ENCODE measurements at regions not wholly inside any gene's neighbourhood (a gene's known extent, or its start where the extent isn't known, plus 50 kb on each side); places are given as distances from the start of the nearest gene placed in this dataset.

DNA sequence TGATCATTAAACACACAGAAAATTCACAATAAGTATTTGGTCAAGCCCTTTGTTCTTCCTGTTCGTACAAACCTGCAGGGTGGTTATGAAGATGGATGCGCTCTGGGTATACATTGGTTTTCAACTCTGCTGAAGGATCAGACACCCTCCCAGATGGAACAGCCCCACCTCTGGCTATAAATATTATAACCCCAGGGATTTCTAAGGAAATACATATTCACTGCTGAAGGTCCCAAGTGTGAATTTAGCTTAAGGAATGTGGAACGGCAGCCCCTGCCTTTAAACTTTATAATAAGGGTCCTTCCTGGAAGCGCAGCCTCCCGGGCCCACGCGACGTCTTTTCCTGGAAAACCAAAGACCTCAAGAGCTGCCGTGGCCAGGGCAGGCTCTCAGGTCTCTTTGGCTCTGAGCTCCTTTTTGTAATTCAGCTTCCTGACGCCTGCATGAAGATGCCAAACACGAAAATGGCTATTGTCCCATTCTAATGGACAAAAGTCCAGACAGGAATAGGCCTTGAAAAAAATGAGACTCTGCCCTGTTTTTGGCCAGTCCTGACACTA, 172.4 kb upstream of the SSTR4 start:
- DNase-seq: no peak

DNA sequence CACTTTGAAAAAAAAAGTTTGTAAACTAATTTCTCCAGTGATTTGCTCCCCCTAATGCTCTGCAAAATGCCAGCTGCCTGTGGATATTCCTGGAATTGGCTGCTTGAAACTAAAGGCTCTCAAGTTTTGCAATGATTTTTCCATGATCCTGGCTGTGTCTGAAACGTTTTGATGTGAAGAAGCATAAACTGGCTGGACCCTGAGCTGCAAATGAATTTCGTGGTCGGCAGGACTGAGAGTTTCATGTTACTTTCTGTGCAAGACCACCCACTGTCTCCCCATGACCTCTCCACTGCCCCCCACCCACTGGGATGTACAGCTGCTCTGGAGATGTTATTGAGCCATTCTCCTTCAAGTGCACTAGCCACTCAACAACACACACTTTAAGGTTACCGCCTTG, 171.3 kb upstream of the SSTR4 start:
- DNase-seq: peak; percentile 18

DNA sequence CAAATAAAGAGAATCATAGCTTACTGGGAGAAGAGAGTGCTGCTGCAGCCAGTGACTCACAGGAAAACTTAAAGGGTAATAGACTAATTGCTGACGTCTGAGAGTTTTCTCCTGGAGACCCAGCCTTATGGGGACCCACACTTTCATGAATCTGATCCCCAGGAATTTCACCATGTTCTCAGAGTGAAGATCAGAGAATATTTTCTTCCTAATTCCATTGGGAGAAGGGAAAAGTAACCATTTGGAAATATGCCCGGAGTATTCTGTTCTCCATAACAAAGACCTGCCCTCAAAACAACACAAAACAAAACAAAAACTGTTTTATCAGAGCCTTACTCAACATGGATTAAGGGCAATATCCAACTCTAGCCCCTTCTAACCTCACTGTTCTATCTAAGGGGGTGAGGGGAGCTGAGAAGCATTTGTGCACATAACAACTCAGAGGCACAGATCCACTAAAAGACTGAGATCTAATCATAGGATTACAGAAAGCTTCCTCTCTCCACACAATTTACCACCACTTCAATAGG, 168.2 kb upstream of the SSTR4 start:
- peak; percentile 16 for DNase-seq

DNA sequence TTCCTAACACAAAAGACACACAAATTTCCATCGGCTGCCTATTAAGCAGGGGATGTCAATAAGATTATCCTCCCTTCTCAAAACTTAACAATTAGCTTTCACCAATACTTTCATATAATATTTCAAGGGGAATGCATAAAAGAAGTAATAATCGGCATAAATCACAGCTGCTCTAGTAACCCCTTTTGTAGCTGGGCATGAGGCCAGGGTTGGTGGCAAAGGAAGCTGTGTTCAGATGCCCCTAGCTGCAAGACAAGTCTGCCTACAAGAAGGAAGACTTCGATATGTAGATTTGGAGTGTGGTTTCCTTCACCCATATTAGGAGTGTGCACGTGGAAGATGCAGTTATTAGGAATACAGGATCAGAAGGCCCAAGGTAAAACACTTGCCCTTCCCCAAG, 156.9 kb upstream of the SSTR4 start:
- no peak for DNase-seq

DNA sequence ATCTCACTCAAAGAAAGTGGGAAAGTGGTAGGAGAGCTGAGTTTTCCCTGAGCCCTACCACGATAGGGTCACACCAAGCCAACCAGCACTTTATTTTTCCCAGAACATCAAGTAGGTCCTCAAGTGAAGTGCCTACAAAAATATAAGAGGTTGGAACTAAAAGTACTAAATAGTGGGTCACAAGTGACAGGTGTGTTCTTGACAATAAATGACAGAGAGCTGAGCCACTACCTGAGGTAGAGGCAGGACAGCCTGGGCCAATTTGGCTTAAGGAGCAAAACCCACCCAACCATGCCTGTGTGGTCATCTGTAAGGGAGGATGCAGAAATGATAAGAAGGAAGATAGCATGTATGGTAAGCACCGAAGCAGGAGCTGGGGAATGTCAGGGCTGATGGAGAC, 154.8 kb upstream of the SSTR4 start:
- no peak for DNase-seq

DNA sequence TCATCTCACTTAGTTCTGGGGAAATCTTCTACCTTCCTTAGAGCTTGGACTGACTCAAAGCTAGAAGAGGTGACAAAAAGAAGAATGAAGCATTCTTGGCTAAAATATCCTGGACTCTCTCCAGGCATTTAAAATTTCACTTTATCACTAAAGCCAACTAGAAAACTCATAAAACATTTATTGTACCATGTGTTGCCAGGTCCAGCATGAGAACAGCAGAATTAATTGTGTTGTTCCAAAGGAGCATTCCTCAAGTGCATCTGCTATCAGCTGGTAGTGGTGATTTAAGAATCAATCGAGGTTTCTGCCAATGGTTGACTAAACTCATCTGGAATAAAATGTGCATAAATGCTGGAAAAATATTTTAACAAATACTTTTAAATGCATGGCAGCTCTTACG, 147.3 kb upstream of the SSTR4 start:
- no peak for DNase-seq

DNA sequence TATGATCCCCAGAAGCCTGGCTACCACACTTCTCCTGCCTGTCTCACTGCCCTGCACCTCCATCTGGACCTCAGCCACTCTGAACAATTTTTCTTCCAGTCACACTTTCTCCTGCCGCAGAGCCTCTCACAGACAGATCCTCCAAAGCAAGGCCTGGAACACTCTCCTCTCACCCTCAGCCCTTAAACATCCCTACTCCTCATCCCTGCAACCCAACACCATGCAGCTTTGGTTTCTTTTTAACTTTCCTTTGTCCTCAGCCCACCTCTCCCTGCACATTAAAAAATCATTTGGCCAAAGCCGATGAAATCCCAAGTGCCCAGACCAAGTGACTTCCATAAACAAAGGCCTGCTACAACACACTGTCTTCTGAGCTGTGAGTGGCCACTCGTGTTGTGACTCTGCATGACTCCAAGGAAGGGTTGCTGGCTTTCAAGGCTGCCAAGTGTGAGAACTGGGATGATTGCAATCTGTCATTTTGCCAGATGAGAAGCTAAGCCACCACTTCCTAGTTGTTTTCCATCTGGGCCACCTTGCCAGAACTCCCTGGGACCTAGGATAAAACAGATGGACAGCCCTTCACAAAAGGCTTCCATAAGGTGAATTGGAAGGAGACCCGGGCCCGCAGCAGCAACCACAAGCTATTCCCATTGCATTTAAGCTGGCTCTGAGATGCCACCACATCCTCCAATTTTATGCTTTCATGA, 144.4 kb upstream of the SSTR4 start:
- DNase-seq: no peak

DNA sequence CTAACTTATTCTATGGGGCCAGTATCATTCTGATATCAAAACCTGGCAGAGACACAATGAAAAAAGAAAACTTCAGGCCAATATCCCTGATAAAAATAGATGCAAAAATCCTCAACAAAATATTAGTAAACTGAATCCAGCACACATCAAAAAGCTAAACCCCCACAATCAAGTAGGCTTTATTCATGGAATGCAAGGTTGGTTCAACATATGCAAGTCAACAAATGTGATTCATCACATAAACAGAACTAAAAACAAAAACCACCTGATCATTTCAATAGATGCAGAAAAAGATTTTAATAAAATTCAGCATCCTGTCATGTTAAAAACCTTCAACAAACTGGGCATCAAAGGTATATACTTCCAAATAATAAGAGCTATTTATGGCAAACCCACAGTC, 133.9 kb upstream of the SSTR4 start:
- DNase-seq: no peak

DNA sequence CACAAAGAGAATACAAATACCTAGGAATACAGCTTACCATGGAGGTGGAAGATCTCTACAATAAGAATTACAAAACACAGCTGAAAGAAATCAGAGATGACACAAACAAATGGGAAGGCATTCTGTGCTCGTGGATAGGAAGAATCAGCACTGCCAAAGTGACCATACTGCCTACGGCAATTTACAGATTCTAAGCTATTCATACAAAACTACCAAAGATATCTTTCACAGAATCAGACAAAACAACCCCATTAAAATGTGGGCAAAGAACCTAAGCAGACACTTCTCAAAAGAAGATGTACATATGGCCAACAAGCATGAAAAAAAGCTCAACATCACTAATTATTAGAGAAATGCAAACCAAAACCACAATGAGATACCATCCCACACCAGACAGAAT, 133.2 kb upstream of the SSTR4 start:
- no peak for DNase-seq

DNA sequence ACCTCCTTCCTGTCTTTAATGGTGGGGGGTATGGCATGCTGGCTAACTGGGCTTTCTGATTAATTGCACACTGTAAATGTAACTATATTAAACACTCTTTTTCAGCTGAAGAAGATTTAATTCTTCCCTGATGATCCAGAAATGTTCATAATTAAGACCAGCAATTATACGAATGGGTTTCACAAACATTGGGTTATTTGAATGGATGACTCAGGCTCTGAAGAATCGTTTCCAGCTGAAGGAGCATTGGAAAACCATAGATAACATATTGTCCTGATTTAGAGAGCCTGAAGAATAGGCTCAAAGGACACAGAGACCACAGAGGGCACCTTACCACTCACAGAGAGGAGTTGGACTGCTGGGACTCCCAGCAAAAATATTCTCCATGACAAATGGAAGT, 130.7 kb upstream of the SSTR4 start:
- no peak for DNase-seq

DNA sequence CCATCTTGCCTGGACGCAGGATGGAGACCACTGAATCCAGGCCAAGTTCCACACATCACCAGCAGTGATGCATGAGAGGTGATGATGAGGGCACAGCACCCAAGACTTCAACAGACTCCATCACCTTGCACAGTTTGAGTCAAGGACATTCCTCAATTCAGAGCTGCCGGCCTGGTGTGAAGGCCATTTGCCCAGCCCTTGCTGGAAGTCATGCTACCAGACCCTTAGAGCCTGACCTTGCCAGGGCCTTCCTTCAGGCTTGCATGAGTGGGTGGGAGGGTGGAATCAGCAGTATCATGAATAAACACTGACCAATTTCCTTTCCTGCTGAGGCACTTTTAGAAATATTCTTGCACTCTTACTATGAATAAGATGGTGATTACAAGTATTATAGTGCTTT, 130.2 kb upstream of the SSTR4 start:
- DNase-seq: no peak

DNA sequence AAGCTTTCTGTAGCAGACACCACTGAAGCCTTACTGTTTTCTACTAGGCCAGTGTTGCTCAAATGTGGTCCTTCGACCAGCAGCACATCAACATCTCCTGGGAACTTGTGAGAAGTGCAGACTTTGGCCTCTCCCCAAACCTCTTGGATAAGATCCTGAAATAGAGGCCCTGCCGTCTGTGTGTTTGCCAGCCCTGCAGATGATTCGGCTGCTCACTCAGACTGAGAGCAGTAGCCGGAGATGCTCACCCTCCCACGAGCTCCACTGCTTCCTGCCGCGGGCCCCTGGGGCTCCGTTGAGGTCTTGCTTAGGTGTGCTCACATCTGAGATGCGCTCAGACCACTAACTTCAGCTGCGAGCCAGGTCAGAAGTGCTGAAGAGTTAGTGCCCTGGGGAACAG, 129.5 kb upstream of the SSTR4 start:
- peak; percentile 39 for DNase-seq

DNA sequence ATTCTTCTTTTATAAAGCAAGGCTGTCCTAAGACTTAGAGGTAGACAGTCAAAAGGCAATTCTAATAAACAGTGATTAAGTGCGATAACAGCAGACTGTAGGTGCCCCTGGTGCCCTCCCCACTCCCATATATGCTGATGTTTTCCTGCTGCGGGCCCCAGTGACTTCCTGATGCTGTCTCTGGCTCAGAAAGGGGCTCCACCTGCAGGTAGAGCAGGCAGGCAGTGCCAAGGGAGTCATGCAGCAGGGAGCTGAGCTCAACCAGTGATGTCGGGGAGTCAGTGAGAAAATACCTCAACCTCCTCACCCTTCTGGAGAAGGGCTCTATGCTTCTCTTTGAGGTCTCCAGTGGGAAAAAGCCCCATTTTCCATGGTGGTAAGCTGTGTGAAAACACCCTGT, 126.7 kb upstream of the SSTR4 start:
- no peak for DNase-seq

DNA sequence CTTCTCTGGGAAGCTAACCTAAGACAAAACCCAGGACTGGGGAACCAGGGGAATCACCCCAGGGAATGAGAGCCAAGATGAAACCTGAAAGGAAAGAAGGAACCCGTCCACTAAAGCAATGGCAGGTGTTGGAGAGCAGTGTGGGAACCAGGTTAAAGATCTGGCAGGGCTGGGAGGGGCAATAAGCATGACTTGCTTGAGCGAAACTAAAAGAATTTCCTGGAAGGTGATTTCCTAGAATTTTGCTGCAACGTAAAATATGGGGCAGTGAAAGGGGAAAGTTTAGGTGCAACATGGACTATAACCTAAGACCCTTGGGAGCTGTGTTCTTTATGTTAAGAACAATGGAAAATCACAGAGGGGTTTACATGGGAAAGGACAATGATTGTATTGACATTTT, 126.2 kb upstream of the SSTR4 start:
- no peak for DNase-seq

DNA sequence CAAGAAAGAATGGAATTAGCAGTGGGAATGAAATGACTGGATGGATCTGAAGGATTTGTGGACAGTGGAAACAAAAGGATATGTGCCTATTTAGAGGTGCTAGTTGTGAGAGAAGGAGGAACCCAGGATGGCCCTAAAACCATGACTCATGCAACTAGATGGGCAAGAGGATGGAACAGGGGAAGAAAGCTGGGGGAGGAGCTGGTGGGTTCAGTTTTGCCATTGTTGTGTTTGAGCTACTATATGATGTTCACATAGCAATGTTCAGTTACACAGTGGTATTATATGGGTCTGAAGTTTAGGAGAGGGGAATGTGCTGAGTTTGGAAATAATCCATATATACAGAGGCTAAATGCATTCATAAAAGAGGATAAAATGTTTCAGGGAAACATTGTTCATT, 125.7 kb upstream of the SSTR4 start:
- DNase-seq: no peak

DNA sequence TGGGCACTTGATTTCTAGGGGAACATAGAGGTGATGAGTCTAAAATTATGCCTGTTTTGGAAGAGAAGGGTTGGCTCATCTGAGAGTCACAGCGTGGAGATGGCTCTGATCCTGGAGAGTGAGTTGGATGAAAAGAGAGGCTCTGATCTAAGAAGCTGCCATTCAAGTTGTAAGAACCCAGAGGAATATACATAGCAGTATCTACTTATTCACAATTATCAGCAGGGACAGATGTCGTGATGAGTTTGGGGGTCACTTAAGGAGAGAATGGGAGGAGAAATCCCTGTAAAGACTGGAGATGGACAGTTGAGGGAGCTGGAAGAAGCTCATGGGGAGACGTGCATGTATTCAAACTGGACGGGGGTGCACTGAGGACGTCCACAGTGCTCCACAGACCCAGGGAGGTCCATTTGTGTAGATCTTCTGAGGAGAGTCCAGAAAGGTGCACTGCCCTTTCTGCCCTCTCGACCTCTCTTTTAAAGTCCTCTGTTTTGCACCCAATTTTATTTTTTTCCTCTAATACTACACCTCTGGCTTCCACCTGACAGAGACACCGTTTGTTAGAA, 124.7 kb upstream of the SSTR4 start:
- no peak for DNase-seq

DNA sequence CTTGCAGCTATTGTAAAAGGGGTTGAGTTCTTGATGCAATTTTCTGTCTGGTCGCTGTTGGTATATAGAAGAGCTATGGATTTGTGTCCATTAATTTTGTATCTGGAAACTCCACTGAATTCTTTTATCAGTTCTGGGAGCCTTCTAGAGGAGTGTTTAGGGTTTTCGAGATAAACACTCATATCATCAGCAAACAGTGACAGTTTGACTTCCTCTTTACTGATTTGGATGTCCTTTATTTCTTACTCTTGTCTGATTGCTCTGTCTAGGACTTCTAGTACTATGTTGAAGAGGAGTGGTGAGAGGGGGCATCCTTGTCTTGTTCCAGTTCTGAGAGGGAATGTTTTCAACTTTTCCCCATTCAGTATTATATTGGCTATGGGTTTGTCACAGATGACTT, 120.8 kb upstream of the SSTR4 start:
- DNase-seq: no peak

DNA sequence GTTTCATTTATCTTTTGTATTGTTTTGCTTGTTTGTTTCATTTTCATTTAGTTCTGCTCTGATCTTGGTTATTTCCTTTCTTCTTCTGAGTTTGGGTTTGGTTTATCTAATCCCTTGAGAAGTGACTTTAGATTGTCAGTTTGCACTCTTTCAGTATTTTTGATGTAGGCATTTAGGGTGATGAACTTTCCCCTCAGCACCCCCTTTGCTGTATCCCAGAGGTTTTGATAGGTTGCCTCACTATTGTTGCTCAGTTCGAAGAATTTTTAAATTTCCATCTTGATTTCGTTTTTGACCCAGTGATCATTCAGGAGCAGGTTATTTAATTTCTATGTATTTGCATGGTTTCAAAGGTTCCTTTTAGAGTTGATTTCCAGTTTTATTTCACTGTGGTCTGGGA, 119.6 kb upstream of the SSTR4 start:
- no peak for DNase-seq

DNA sequence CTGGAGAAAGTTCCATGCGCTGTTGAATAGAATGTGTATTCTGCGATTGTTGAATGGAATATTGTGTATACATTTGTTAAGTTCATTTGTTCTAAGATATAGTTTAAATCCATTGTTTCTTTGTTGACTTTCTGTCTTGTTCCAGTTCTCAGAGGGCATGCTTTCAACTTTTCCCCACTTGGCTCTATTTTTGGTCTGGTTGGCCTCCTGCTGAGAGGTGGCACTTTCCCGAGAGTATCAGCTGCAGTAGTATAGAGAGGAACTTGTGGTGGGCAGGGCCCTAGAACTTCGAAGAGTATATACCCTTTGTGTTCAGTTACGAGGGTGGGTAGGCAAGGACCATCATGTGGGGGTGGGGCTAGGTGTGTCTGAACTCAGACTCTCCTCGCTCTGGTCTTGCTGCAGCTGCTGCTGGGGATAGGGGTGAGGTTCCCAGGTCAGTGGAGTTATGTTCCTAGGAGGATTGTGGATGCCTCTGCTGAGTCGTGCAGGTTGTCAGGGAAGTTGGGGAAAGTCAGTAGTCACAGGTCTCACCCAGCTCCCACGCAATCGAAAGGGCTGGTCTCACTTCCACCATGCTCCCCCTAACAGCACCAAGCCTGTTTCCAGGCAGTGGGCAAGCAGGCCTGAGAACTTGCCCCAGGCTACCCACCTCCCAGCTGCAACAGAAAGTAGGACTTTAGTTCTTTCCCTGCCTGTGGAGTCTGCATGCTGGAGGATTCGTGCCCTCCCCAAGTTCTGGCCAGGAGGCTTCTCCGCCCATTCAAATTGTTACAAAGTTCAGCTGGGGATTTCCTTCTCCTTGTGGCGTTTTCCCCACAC, 118.9 kb upstream of the SSTR4 start:
- DNase-seq: no peak

DNA sequence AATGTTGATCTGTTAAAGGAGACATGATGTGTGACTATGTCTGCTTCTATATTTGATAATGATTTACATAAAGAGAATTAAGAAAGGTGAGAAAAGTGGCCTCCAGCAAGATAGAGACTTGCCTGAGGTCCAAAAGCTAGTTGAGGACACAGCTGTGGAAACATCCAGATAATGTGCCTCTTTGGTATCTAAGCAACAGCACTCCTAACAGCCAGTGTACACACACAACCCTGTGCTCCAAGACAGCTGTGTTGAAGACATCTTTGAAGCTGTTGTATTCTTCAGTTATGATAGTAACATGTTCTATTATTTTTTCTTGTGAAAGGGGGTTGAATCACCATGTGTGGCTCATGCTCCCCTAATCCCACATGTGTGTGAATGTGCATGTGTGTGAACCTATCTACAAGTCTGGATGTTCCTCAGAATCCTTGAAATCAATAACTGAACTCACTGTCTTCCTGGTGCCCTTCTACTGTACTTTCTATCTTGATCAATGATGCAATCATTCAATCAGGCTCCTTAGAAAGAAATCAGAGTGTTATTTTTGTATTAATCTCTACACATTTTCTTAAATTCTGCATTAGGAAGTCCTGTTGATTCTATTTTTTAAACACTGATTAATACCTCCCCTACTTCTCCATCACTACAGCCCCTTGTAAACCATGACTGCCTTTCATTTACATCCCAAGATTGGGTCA, 116.7 kb upstream of the SSTR4 start:
- DNase-seq: peak; percentile 9

DNA sequence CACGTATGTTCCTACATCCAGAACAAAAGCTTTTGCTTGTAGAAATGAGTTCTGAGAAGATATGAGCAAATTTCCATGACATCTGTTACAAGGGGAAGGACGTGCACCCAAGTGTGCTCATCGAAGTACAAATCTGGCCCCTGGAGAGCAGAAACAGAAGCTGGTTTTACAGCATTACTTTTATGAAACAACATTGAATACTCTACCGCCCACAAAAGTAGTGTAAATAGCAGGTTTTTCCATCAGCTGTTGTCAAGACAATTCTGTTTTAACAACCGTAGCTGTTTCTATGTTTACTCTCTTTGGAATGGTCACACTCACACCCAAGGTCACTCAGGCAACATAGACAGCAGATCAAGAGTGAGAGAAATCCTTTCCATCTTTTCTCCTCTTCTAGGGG, 114.2 kb upstream of the SSTR4 start:
- no peak for DNase-seq

DNA sequence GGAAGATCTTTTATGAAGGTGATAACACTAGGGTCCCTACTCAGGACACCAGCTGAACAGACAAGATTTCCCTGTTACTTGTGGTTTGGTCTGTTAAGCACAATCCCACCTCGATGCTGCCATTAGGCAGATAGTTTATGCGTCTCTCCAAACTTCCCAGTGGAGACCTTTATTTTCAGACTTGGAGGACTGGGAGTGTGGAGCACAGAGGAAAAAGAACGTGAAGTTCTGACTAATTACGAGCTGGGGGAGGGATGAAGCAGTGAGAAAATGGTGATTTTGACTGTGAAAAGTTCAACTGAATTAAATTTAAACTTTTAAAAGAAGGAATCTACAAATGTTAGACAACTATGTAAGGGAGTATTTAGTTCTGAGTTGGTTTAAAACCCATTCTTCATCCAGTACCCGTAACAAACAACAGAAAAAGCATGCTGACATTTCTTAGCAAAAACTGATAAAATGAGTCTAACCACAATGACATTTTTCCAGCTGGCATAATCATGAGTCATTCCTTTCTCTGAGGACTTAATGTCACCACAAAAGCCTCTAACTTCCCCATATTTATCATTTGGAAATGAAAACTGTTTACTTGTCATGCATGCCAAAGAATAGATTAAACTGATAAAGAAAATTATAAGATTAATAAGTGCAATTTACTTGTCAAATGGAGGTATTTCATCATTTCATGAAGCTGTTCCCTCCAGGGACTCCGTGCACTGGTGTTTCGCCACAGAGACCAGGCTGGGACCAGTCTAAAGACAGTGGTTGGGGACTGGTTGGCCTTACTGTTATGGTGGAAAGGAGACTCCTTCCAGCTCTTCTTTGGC, 113.3 kb upstream of the SSTR4 start:
- DNase-seq: no peak

All from eye (tissue), 1 donor.